ENCODE measurements at regions not wholly inside any gene's neighbourhood (a gene's known extent, or its start where the extent isn't known, plus 50 kb on each side); places are given as distances from the start of the nearest gene placed in this dataset.

GRCh38 chr20:63101781-63102720 lies 95.3 kb upstream of the BHLHE23 start:
- TF ChIP-seq CTCF (IDR thresholded peaks at IDR 0.05), result no peak
- TF ChIP-seq ZFX (IDR thresholded peaks at IDR 0.05; ENCODE audit: borderline replicate concordance), result no peak

Measured in 22Rv1 (cell line).